Liver (tissue), 8 donors: ENCODE measurements at regions not wholly inside any gene's neighbourhood (a gene's known extent, or its start where the extent isn't known, plus 50 kb on each side); places are given as distances from the start of the nearest gene placed in this dataset.

Experiments
- DNase-seq: peaks from one replicate; pipeline ENCODE4 v3.0.0-alpha.2; 2017; ENCODE audit warnings: low spot score
- H3K27ac ChIP-seq, 2 donors: one replicate each; pipeline ENCODE4 v1.7.0; 2013; ENCODE audit warnings: inconsistent platforms in 2 of 2, low read length in 2 of 2, control low read depth in 1 of 2, low read depth in 1 of 2, mild to moderate bottlenecking in 1 of 2
- H3K27me3 ChIP-seq, 4 donors: one replicate each; pipeline versions ENCODE4 v1.6.1 to v1.7.0; 2013; ENCODE audit warnings: low read length in 3 of 4, inconsistent platforms in 1 of 4, mild to moderate bottlenecking in 1 of 4, moderate library complexity in 1 of 4; ENCODE audit not compliant: control insufficient read depth in 4 of 4, insufficient read depth in 4 of 4
- H3K36me3 ChIP-seq, 4 donors: one replicate each; pipeline versions ENCODE4 v1.6.1 to v1.7.0; 2013; ENCODE audit warnings: low read length in 3 of 4, mild to moderate bottlenecking in 3 of 4, low read depth in 1 of 4, moderate library complexity in 1 of 4; ENCODE audit not compliant: control insufficient read depth in 4 of 4, insufficient read depth in 3 of 4
- H3K4me1 ChIP-seq, 4 donors: one replicate each; pipeline versions ENCODE4 v1.6.1 to v1.7.0; 2013; ENCODE audit warnings: low read length in 3 of 4, mild to moderate bottlenecking in 3 of 4, moderate library complexity in 1 of 4; ENCODE audit not compliant: control insufficient read depth in 4 of 4, insufficient read depth in 4 of 4
- H3K4me3 ChIP-seq, 3 donors: one replicate each; pipeline versions ENCODE4 v1.6.1 to v1.7.0; 2013; ENCODE audit warnings: low read length in 3 of 3, control low read depth in 1 of 3, low read depth in 1 of 3, mild to moderate bottlenecking in 1 of 3
- H3K9ac ChIP-seq, 2 donors: one replicate each; pipeline ENCODE4 v1.7.0; 2013; ENCODE audit warnings: low read length in 2 of 2, mild to moderate bottlenecking in 2 of 2, moderate library complexity in 2 of 2, control low read depth in 1 of 2, low read depth in 1 of 2
- H3K9me3 ChIP-seq, 4 donors: one replicate each; pipeline versions ENCODE4 v1.6.1 to v1.7.0; 2013; ENCODE audit warnings: low read length in 3 of 4; ENCODE audit not compliant: control insufficient read depth in 4 of 4
- CTCF ChIP-seq: fragments of 150-350 bp; IDR thresholded peaks from 2 replicates; pipeline ENCODE4 v1.5.1; 2017; ENCODE audit warnings: improper control_type of control experiment, low read depth, low read length; ENCODE audit not compliant: missing input control
- EGR1 ChIP-seq, 2 donors: IDR thresholded peaks; 2 replicates each; pipeline ENCODE4 v1.6.1; 2016 to 2018; ENCODE audit warnings: antibody characterized with exemption in 2 of 2, low read depth in 2 of 2
- FOXA1 ChIP-seq: IDR thresholded peaks from 2 replicates; pipeline ENCODE4 v1.6.1; 2016; ENCODE audit warnings: antibody characterized with exemption
- FOXA2 ChIP-seq: IDR thresholded peaks from 2 replicates; pipeline ENCODE4 v1.6.1; 2016; ENCODE audit warnings: antibody characterized with exemption
- GABPA ChIP-seq, 2 donors: IDR thresholded peaks in 1 of 2; conservative IDR thresholded peaks in 1 of 2; 2 replicates each; pipeline ENCODE4 v1.6.1; 2016; ENCODE audit warnings: antibody characterized with exemption in 2 of 2, mild to moderate bottlenecking in 1 of 2, moderate library complexity in 1 of 2
- HNF4A ChIP-seq, 2 donors: conservative IDR thresholded peaks; 2 replicates each; pipeline ENCODE4 v1.6.1; 2016; ENCODE audit warnings: antibody characterized with exemption in 2 of 2, mild to moderate bottlenecking in 2 of 2
- HNF4G ChIP-seq: IDR thresholded peaks from 2 replicates; pipeline ENCODE4 v1.6.1; 2016; ENCODE audit warnings: antibody characterized with exemption
- JUND ChIP-seq, 2 donors: IDR thresholded peaks; 2 replicates each; pipeline ENCODE4 v1.6.1; 2016; ENCODE audit warnings: antibody characterized with exemption in 2 of 2
- NR2F2 ChIP-seq: IDR thresholded peaks from 2 replicates; pipeline ENCODE4 v1.6.1; 2016; ENCODE audit warnings: antibody characterized with exemption
- RAD21 ChIP-seq, 2 donors: IDR thresholded peaks; 2 replicates each; pipeline ENCODE4 v1.6.1; 2016; ENCODE audit warnings: antibody characterized with exemption in 2 of 2, mild to moderate bottlenecking in 2 of 2
- RXRA ChIP-seq, 2 donors: IDR thresholded peaks; 2 replicates each; pipeline ENCODE4 v1.6.1; 2017 to 2018; ENCODE audit warnings: antibody characterized with exemption in 2 of 2, mild to moderate bottlenecking in 1 of 2
- SP1 ChIP-seq: IDR thresholded peaks from 2 replicates; pipeline ENCODE4 v1.6.1; 2018; ENCODE audit warnings: antibody characterized with exemption, mild to moderate bottlenecking
- YY1 ChIP-seq: IDR thresholded peaks from 2 replicates; pipeline ENCODE4 v1.6.1; 2016; ENCODE audit warnings: antibody characterized with exemption, mild to moderate bottlenecking
- WGBS: extraction: QIAGEN DNeasy Blood & Tissue Kit; methylation state at CpG from one replicate; pipeline ENCODE4 v1.1.7; 2013; 5-methylcytosine and 5-hydroxymethylcytosine counted together
- TF ChIP-seq, protein P1 (sequence below): IDR thresholded peaks from 2 replicates; pipeline ENCODE4 v1.6.1; 2016; ENCODE audit warnings: antibody characterized with exemption
- TF ChIP-seq, protein P2 (sequence below): IDR thresholded peaks from 2 replicates; pipeline ENCODE4 v1.6.1; 2016; ENCODE audit warnings: antibody characterized with exemption
- TF ChIP-seq, protein P3 (sequence below): IDR thresholded peaks from 2 replicates; pipeline ENCODE4 v1.6.1; 2016; ENCODE audit warnings: antibody characterized with exemption, mild to moderate bottlenecking
- TF ChIP-seq, protein P4 (sequence below): IDR thresholded peaks from 2 replicates; pipeline ENCODE4 v1.6.1; 2016; ENCODE audit warnings: antibody characterized with exemption
- donor health status: healthy.
- donor health status: healthy.
- donor health status: healthy.
- donor health status: healthy.
- donor health status: healthy.

- H3K9ac ChIP-seq = no peak overlapping the region
- no peaks in the 10 kb centered on the region for H3K9me3 ChIP-seq
- no peak overlapping the region for H3K27ac ChIP-seq
- TF ChIP-seq, protein P1, sequence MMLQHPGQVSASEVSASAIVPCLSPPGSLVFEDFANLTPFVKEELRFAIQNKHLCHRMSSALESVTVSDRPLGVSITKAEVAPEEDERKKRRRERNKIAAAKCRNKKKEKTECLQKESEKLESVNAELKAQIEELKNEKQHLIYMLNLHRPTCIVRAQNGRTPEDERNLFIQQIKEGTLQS = no peak
- TF ChIP-seq FOXA1 = no peak
- TF ChIP-seq NR2F2 = no peak
- no peak for TF ChIP-seq EGR1 (IDR thresholded peaks at IDR 0.05; ENCODE audit: low read depth in 2 of 2)
- H3K4me1 ChIP-seq = no peaks in the 10 kb centered on the region
- H3K4me3 ChIP-seq = no peak overlapping the region
- no peak for DNase-seq
- no peaks in the 10 kb centered on the region for H3K36me3 ChIP-seq
- no peaks in the 10 kb centered on the region for H3K27me3 ChIP-seq
Measured at GRCh38 chr2:20504174-20504573, 57.3 kb downstream of the RHOB start.

GRCh38 chr2:20506201-20506685 is 59.4 kb downstream of the RHOB start:
- DNase-seq = no peak
- Histone ChIP-seq H3K4me1 (no peaks in the 10 kb centered on the region), H3K27ac (no peak overlapping the region), H3K9me3 (no peaks in the 10 kb centered on the region), H3K27me3 (no peaks in the 10 kb centered on the region), H3K36me3 (no peaks in the 10 kb centered on the region), H3K4me3 (no peak overlapping the region), H3K9ac (no peak overlapping the region)
- TF ChIP-seq RAD21 (IDR thresholded peaks at IDR 0.05) = peak; percentile 44 to 62
- no peak for TF ChIP-seq FOXA1
- WGBS = 92% methylated on average over 4 of the region's 4 CpGs

DNA sequence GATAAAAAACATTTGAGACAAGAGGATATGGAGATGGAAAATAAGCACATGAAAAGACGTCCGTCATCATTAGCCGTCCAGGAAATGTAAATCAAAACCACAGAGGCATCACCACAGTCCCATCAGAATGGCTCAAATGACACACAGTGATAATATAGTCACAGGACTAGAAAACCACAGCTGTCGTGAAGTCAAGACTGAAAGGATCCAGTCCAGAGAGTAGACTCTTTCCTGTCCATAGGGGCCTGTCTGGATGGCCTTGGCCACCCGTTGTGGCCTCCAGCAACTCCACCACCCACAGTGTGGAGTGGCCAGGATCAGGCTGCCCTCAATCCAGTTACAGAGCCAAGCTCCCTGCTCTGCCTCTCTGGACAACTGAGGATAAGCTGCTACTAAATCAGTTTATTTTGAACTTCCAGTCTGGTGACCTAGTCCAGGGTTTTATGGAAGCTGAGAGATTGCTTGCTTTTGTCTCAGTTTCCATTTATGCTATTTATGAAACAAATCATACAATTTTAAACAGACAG is 60.4 kb downstream of the RHOB start:
- Histone ChIP-seq H3K4me1 (no peaks in the 10 kb centered on the region), H3K27me3 (no peaks in the 10 kb centered on the region), H3K36me3 (no peaks in the 10 kb centered on the region), H3K9ac (no peak overlapping the region), H3K27ac (no peak overlapping the region), H3K4me3 (no peak overlapping the region), H3K9me3 (no peaks in the 10 kb centered on the region)
- DNase-seq = no peak
- WGBS = 77% methylated on average over 5 of the region's 5 CpGs
- no peak for TF ChIP-seq FOXA1

DNA sequence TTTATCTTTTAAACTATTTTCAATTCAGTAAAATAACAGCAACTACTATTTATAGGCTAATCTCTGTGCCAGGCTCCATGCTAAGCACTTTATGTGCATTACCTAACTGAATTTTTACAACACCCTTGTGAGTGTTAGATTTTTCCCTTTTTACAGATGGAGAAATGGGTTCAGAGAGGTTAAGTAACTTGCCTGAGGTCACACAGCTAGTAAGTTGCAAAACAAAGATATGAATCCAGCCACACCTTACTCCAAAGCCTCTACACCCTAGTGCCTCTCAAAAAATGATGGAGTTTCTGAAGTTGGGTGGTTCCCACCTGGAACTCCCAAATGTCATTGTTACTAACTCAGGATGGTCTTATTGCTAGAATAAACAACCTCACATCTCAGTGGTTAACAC is 60.8 kb downstream of the RHOB start:
- H3K9me3 ChIP-seq = no peaks in the 10 kb centered on the region
- no peaks in the 10 kb centered on the region for H3K27me3 ChIP-seq
- no peak overlapping the region for H3K27ac ChIP-seq
- no peaks in the 10 kb centered on the region for H3K4me1 ChIP-seq
- no peak overlapping the region for H3K9ac ChIP-seq
- H3K4me3 ChIP-seq = no peak overlapping the region
- H3K36me3 ChIP-seq = no peaks in the 10 kb centered on the region
- no peak for DNase-seq
- TF ChIP-seq, protein P2, sequence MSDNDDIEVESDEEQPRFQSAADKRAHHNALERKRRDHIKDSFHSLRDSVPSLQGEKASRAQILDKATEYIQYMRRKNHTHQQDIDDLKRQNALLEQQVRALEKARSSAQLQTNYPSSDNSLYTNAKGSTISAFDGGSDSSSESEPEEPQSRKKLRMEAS = no peak
- TF ChIP-seq HNF4A (conservative IDR thresholded peaks at IDR 0.05) (no peak), GABPA (IDR thresholded peaks at IDR 0.05 in 1 of 2, conservative IDR thresholded peaks at IDR 0.05 in 1 of 2) (no peak), CTCF (no peak), FOXA2 (no peak), RXRA (IDR thresholded peaks at IDR 0.05) (no peak), HNF4G (no peak), SP1 (no peak), EGR1 (IDR thresholded peaks at IDR 0.05; ENCODE audit: low read depth in 2 of 2) (no peak), JUND (IDR thresholded peaks at IDR 0.05) (no peak), YY1 (no peak), NR2F2 (no peak)
- TF ChIP-seq, protein P3, sequence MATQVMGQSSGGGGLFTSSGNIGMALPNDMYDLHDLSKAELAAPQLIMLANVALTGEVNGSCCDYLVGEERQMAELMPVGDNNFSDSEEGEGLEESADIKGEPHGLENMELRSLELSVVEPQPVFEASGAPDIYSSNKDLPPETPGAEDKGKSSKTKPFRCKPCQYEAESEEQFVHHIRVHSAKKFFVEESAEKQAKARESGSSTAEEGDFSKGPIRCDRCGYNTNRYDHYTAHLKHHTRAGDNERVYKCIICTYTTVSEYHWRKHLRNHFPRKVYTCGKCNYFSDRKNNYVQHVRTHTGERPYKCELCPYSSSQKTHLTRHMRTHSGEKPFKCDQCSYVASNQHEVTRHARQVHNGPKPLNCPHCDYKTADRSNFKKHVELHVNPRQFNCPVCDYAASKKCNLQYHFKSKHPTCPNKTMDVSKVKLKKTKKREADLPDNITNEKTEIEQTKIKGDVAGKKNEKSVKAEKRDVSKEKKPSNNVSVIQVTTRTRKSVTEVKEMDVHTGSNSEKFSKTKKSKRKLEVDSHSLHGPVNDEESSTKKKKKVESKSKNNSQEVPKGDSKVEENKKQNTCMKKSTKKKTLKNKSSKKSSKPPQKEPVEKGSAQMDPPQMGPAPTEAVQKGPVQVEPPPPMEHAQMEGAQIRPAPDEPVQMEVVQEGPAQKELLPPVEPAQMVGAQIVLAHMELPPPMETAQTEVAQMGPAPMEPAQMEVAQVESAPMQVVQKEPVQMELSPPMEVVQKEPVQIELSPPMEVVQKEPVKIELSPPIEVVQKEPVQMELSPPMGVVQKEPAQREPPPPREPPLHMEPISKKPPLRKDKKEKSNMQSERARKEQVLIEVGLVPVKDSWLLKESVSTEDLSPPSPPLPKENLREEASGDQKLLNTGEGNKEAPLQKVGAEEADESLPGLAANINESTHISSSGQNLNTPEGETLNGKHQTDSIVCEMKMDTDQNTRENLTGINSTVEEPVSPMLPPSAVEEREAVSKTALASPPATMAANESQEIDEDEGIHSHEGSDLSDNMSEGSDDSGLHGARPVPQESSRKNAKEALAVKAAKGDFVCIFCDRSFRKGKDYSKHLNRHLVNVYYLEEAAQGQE = no peak
- TF ChIP-seq, protein P4, sequence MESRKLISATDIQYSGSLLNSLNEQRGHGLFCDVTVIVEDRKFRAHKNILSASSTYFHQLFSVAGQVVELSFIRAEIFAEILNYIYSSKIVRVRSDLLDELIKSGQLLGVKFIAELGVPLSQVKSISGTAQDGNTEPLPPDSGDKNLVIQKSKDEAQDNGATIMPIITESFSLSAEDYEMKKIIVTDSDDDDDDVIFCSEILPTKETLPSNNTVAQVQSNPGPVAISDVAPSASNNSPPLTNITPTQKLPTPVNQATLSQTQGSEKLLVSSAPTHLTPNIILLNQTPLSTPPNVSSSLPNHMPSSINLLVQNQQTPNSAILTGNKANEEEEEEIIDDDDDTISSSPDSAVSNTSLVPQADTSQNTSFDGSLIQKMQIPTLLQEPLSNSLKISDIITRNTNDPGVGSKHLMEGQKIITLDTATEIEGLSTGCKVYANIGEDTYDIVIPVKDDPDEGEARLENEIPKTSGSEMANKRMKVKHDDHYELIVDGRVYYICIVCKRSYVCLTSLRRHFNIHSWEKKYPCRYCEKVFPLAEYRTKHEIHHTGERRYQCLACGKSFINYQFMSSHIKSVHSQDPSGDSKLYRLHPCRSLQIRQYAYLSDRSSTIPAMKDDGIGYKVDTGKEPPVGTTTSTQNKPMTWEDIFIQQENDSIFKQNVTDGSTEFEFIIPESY = no peak
